HG03565 (cell line): ENCODE measurements at regions not wholly inside any gene's neighbourhood (a gene's known extent, or its start where the extent isn't known, plus 50 kb on each side); places are given as distances from the start of the nearest gene placed in this dataset.

Experiments
- ATAC-seq: cut with Tn5 transposase; IDR thresholded peaks from one replicate; pipeline ENCODE4 v1.9.1; 2021; ENCODE audit warnings: mild to moderate bottlenecking, moderate library complexity; ENCODE audit not compliant: unreplicated experiment

GRCh38 chr18:75926811-75927210, 499.3 kb upstream of the SMIM21 start:
- no peak for ATAC-seq

DNA sequence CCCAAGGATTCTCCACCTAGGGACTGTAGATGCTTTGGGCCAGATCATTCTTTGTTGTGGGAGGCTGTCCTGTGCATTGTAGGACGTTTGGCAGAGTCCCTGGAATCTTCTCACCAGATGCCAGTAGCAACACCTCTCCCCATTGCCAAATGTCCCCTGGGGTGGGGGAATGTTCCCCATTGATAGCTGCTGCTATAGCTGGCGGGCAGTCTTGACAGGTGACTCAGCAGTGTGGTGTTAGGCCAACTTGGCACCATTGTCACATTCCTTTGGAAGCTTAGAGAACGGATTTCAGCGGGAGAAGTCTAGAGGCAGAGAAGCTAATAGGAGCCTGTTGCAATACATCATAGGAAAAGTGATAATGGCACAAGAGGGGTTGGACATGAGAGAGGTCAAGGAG, 495.7 kb upstream of the SMIM21 start:
- ATAC-seq = no peak

GRCh38 chr18:75916624-75916982, 489.1 kb upstream of the SMIM21 start:
- no peak for ATAC-seq

- no peak for ATAC-seq
Measured at GRCh38 chr18:75915941-75916623, 488.6 kb upstream of the SMIM21 start.

- no peak for ATAC-seq
Measured at GRCh38 chr18:75912829-75913228, 485.3 kb upstream of the SMIM21 start.

DNA sequence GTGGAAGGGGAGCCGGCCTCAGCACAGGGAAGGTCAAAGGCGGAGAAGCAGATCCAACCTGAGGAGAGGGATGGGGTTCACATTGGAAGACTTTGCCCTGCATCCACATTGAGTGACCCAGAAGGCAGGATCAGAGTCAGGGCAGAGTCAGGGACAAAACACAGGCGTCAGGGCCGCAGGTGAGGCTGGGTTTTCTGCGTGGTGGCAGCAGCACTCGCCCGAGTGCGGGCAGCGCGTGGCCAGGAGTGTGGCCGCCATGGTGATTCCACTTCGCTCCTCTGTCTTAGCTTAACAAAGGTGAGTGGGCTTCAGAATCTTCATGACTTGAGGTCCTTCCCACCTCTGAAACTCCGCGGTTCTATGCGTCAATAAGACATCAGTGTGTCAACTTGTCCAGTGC, 476.9 kb upstream of the SMIM21 start:
- ATAC-seq = no peak

DNA sequence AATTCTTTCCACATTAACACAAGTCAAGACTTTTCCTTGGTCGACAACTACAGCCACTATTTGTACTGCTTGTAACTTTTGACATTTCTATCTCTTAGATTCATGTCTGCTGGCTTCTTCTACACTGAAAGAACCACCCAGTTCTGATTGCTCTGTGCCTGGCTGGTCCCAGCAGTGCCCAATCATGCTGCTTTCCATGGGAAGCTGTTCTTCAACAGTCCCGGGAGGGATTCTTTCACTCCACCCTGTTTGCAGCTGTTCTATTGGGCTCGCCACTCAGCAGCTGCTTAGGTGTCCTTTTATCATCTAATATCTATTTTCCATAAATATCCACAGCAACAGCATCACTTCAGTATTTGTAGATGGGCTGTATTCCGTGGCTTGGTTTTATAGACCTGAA, 471.1 kb upstream of the SMIM21 start:
- ATAC-seq = no peak

GRCh38 chr18:75897386-75897785, 469.9 kb upstream of the SMIM21 start:
- ATAC-seq = no peak

DNA sequence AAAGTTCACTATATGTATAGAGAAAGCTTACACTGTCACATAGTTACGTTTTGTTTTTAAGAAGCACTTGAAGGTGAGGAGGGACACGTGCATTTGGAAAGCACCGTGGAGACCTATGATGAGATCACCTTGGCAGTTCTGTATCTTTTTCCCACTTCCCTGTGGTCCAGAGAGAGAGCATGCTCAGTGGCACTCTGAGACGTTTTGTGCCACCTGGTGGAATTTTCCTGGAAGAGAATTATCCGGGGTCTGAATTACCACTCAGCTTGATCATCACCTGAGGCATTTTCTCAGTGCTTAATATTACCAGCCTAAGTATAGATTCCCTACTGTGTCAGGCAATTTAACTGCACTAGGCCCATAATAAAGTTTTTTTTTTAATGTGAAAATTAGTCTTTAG, 469.4 kb upstream of the SMIM21 start:
- ATAC-seq = no peak

DNA sequence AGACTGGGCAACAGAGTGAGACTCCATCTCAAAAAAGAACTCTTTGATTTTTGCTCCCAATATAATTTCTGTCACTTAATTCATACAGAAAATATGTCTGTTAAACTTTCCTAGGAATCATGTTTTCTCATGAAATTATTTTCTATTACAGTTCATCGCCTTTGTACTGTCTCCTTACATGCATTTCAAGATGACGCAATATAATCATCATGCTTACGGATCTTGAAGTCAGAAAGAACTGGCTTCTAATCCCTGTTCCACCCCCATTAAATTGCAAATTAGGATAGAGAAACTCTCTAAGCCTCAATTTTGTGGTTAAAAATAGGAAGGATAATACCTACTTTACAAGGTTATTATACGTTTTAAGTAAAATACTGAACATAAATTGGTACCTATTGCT, 467.6 kb upstream of the SMIM21 start:
- no peak for ATAC-seq

- ATAC-seq = no peak
Measured at GRCh38 chr18:75884728-75885127, 457.2 kb upstream of the SMIM21 start.

DNA sequence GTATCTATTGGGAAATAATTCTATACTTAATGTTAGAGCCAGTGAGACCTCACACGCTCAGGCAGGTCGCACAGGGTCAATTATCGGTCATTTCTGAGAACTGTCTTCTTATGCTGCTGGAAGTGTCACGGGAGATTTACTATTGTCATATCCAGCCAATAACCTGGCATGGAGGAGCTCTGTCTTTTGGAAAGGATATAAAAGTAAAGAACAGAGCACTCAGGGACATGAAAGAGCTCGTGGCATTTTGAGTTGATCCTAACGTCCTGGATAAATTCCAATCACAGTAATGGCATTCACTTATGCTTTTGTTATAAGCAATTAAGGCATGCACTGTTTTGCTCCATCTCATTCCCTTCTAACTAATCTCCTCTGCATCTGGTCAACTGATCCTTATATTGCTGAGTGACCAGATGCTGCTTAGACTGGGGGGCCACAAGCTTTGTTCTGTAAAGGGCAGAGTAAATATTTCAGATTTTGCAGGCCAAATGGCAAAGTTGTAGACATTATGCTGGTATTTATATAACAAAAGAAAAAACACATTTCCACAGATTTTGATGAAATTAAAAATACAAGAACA, 453.5 kb upstream of the SMIM21 start:
- no peak for ATAC-seq

GRCh38 chr18:75880266-75880665, 452.8 kb upstream of the SMIM21 start:
- no peak for ATAC-seq

GRCh38 chr18:75879196-75879595, 451.7 kb upstream of the SMIM21 start:
- ATAC-seq = no peak

DNA sequence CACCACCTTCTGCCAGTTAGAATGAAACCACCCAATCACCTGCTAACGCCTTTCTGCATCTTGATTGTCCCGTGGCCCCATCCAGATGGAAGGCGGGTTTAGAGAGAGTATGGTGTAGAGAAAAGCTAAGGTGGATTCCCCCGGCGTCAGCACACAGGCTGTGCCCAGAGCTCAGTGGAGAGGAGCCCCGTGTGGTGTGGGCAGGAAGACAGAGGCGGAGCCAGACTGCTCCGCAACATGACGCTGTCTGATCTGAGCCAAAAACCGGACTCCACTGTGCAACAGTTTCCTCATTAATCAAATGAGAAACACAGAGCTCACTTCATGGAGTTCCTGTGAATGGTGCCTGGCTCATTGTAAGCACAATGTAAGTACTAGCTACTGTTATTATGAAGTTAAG, 448.1 kb upstream of the SMIM21 start:
- ATAC-seq = no peak

DNA sequence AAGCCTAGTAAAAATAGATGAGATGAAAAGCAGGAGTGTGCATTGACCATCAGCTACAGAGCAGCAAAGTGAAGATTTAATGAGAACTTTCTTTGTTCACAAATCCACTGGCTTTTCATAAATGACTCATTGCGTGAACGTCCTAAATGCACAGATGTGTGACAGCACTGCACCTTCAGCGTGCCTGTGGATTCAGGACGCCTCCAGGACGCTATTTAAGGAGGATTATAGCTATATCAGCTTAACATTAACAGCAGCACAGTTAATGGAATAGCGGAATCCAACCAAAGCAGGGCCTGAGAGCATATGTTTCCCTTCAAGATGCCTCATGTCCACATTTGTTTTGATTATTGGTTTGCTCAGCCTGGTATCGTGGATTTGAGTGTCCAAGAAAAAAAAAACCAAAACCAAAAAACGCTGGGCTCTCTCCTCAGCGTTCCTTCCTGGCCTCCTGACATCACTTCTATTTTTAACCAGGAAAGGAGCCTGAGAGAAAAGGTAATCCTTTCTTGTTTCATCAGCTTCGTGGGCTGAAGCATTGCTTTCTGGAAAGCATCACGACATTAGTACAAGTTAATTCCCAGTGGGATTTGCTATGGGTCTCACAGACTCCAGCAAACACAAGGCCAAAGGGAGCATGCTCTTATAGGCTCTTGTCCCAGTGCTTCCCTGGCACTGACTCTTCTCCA, 447.0 kb upstream of the SMIM21 start:
- no peak for ATAC-seq

DNA sequence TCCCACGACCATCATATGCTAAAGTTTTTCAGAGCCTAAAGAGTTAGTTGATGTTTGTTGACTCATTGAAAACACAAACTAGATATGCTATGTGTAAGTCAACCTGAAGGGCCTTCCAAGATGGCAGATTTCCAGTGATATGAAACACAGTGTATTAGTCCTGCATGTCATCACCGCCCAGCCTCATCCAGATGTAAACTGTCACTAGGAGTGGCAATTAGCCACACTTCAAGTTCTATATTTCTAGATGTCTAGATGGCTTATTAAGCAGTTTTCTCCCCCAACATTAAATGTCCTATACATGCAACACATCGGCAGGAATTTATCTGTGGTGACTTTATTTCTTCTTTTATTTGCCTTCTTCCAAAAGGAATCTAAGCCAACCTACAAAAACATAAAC, 444.1 kb upstream of the SMIM21 start:
- no peak for ATAC-seq

- no peak for ATAC-seq
Measured at GRCh38 chr18:75869162-75869561, 441.7 kb upstream of the SMIM21 start.

DNA sequence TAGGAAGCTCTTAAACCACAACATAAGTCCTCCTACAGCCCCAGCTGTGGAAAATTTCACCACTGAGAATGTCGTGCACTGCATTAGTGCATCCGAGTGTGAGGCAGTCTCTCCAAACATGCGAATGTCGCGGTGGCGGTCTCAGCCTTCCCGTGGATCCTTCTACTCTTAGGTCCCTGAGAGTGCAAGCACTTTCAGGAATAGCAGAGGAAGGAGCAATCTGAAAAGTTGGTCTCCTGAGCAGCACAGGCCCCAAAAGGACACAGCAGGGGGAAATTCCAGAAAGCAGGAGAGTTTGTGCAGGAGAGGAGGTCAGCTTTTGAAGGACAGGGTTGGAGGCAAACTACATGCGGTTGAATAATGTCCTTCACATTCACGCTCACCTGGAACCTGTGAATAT, 440.5 kb upstream of the SMIM21 start:
- ATAC-seq = no peak

GRCh38 chr18:75865639-75866038, 438.1 kb upstream of the SMIM21 start:
- ATAC-seq = no peak

- no peak for ATAC-seq
Measured at GRCh38 chr18:75864816-75865215, 437.3 kb upstream of the SMIM21 start.

DNA sequence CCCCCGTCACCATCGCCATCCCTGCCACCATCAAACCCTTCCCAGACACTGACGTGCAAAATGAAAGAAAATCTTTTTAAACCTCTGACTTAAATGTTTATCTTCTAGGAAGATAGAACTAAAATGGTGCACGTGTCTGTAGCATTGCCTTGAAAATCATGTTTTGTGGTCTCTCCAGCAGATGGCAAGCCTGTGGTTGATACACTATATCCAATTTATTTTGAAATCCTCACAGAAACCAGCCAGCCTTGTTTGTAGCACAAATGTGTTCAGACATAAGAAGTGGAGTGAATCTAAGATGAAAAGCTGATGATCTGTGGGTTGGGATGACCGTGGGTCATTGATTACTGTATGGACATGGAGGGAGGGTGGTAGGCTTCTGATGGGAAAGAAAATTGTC, 436.2 kb upstream of the SMIM21 start:
- no peak for ATAC-seq

DNA sequence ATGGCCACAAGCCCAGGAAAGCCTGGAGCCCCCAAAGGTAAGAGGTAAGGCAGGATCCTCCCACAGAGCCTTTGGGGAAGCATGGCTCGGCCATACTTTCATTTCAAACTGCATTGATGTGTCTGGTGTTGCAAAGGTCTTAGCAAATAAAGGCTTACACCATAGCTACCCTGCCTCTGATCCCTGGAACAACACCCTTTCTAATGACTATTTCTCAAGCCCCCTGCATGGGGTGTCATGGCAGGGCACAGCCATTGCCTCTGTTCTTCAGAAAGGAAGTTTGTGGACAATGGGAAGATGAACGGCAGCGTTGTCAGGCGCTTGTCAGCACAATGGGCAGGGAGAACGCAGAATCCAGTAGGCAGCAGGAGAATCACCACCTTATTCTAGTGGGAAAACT, 435.0 kb upstream of the SMIM21 start:
- no peak for ATAC-seq
